Parathyroid adenoma (tissue), 2 donors: ENCODE measurements at regions not wholly inside any gene's neighbourhood (a gene's known extent, or its start where the extent isn't known, plus 50 kb on each side); places are given as distances from the start of the nearest gene placed in this dataset.
"Not testable (repeated sequence)": the region's sequence is repeated elsewhere in the genome, so short reads cannot be mapped to it uniquely, and the experiment has no call there.

Experiments used
- H2AFZ ChIP-seq: fragments of 300-600 bp; sonication (generic); one replicate; pipeline ENCODE4 v1.7.0; 2017; ENCODE audit warnings: antibody characterized with exemption, mild to moderate bottlenecking
- H3K27ac ChIP-seq: fragments of 300-600 bp; sonication (generic); one replicate; pipeline ENCODE4 v1.7.0; 2017
- H3K27me3 ChIP-seq: fragments of 300-600 bp; sonication (generic); one replicate; pipeline ENCODE4 v1.7.0; 2017; ENCODE audit warnings: low read length; ENCODE audit not compliant: control insufficient read depth, insufficient read depth
- H3K36me3 ChIP-seq: fragments of 300-600 bp; sonication (generic); one replicate; pipeline ENCODE4 v1.7.0; 2017; ENCODE audit warnings: low read length; ENCODE audit not compliant: control insufficient read depth, insufficient read depth
- H3K4me1 ChIP-seq: fragments of 300-600 bp; sonication (generic); one replicate; pipeline ENCODE4 v1.7.0; 2017; ENCODE audit warnings: control low read depth
- H3K4me2 ChIP-seq: fragments of 300-600 bp; sonication (generic); one replicate; pipeline ENCODE4 v1.7.0; 2017; ENCODE audit warnings: low read length
- H3K4me3 ChIP-seq: fragments of 300-600 bp; sonication (generic); one replicate; pipeline ENCODE4 v1.7.0; 2017; ENCODE audit warnings: low read depth, low read length
- H3K79me2 ChIP-seq: fragments of 300-600 bp; sonication (generic); one replicate; pipeline ENCODE4 v1.7.0; 2017; ENCODE audit warnings: control low read depth
- H3K9ac ChIP-seq: fragments of 300-600 bp; sonication (generic); one replicate; pipeline ENCODE4 v1.7.0; 2017; ENCODE audit warnings: mild to moderate bottlenecking
- H3K9me3 ChIP-seq: fragments of 300-600 bp; sonication (generic); one replicate; pipeline ENCODE4 v1.7.0; 2017; ENCODE audit warnings: low read length; ENCODE audit not compliant: control insufficient read depth
- TF ChIP-seq, protein P1 (sequence below): fragments of 300-600 bp; sonication (generic); IDR thresholded peaks from one replicate; pipeline ENCODE4 v1.7.0; 2017; ENCODE audit warnings: antibody characterized with exemption, mild to moderate bottlenecking
- donor health status: primary hyperparathyroidism.

DNA sequence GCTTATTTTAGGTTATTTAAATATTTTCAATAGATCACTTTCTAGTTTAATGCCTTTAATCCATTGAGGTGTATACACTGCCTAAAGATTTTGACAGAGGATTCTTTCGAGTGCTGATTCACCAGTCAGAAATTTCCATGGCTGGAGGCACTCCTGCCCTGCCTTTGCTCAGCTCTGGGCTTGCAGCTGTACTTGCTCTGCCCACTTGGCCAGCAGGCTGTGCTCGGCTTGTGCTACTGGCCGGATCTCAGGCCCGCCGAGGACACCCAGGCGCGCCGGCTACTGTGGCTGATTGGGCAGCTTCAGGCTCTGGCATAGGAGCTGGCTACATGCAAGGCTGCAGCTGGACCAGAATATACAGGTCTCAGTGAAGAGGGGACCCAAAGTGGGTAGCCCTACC is 675.1 kb upstream of the MMS22L start:
- H3K4me2 ChIP-seq: no peak overlapping the region
- H3K79me2 ChIP-seq: no peaks in the 10 kb centered on the region
- H3K9me3 ChIP-seq: no peaks in the 10 kb centered on the region
- H3K9ac ChIP-seq: no peak overlapping the region
- H3K36me3 ChIP-seq: no peaks in the 10 kb centered on the region
- H3K4me3 ChIP-seq: no peak overlapping the region
- no peaks in the 10 kb centered on the region for H3K27me3 ChIP-seq
- H2AFZ ChIP-seq: no peak overlapping the region
- no peaks in the 10 kb centered on the region for H3K4me1 ChIP-seq
- TF ChIP-seq, protein P1, sequence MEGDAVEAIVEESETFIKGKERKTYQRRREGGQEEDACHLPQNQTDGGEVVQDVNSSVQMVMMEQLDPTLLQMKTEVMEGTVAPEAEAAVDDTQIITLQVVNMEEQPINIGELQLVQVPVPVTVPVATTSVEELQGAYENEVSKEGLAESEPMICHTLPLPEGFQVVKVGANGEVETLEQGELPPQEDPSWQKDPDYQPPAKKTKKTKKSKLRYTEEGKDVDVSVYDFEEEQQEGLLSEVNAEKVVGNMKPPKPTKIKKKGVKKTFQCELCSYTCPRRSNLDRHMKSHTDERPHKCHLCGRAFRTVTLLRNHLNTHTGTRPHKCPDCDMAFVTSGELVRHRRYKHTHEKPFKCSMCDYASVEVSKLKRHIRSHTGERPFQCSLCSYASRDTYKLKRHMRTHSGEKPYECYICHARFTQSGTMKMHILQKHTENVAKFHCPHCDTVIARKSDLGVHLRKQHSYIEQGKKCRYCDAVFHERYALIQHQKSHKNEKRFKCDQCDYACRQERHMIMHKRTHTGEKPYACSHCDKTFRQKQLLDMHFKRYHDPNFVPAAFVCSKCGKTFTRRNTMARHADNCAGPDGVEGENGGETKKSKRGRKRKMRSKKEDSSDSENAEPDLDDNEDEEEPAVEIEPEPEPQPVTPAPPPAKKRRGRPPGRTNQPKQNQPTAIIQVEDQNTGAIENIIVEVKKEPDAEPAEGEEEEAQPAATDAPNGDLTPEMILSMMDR: no peak
- no peak overlapping the region for H3K27ac ChIP-seq

GRCh38 chr6:97963193-97963592 is 680.2 kb upstream of the MMS22L start:
- Histone ChIP-seq H2AFZ (no peak overlapping the region), H3K9me3 (no peaks in the 10 kb centered on the region), H3K27ac (no peak overlapping the region), H3K9ac (no peak overlapping the region), H3K36me3 (no peaks in the 10 kb centered on the region), H3K27me3 (no peaks in the 10 kb centered on the region), H3K79me2 (no peaks in the 10 kb centered on the region), H3K4me3 (no peak overlapping the region), H3K4me2 (no peak overlapping the region), H3K4me1 (no peaks in the 10 kb centered on the region)
- TF ChIP-seq, protein P1: no peak

DNA sequence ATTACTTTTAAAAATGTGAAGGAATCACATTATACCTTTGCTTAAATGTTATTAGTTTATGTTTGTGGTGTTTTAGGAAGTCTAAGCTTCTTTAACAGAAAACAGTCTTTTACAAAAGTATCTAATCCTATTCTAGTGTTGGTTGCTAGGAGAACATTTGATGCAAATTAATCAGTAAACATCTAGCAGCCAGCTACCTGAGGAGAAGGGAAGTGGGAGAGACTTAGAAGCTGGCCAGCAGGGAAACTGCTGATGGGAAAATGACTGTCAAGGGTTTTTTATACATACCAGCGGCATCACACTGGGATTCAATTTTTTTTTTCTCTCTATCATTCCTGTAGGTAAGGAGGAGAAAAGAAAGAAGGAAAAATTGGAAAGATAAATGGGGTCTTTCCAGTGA is 686.0 kb upstream of the MMS22L start:
- H3K36me3 ChIP-seq: no peaks in the 10 kb centered on the region
- no peak overlapping the region for H3K4me2 ChIP-seq
- H3K9ac ChIP-seq: no peak overlapping the region
- no peaks in the 10 kb centered on the region for H3K4me1 ChIP-seq
- H2AFZ ChIP-seq: no peak overlapping the region
- TF ChIP-seq, protein P1: no peak
- H3K9me3 ChIP-seq: no peaks in the 10 kb centered on the region
- H3K27me3 ChIP-seq: no peaks in the 10 kb centered on the region
- no peak overlapping the region for H3K4me3 ChIP-seq
- no peak overlapping the region for H3K27ac ChIP-seq
- H3K79me2 ChIP-seq: no peaks in the 10 kb centered on the region

DNA sequence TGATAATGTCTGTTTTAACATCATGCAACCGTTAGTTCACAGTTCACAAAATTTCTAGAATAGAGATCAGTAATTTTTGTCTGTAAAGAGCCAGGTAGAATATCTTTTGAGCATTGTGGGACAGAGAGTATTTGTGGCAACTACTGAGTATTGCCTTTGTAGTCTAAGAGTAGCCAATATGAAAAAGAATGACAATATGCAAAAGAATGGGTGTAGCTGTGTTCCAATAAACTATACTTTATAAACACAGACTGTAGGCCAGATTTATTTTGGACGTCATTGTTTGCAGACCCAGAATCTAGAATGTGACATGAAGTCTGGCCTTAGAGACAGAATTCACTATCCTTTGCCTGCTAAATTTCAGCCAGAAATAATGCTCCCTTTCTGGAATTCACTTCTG is 694.1 kb upstream of the MMS22L start:
- no peak overlapping the region for H3K27ac ChIP-seq
- no peaks in the 10 kb centered on the region for H3K9me3 ChIP-seq
- H3K36me3 ChIP-seq: no peaks in the 10 kb centered on the region
- TF ChIP-seq, protein P1: no peak
- no peak overlapping the region for H3K4me3 ChIP-seq
- no peaks in the 10 kb centered on the region for H3K4me1 ChIP-seq
- no peak overlapping the region for H3K9ac ChIP-seq
- H3K27me3 ChIP-seq: no peaks in the 10 kb centered on the region
- no peak overlapping the region for H3K4me2 ChIP-seq
- no peaks in the 10 kb centered on the region for H3K79me2 ChIP-seq
- no peak overlapping the region for H2AFZ ChIP-seq

DNA sequence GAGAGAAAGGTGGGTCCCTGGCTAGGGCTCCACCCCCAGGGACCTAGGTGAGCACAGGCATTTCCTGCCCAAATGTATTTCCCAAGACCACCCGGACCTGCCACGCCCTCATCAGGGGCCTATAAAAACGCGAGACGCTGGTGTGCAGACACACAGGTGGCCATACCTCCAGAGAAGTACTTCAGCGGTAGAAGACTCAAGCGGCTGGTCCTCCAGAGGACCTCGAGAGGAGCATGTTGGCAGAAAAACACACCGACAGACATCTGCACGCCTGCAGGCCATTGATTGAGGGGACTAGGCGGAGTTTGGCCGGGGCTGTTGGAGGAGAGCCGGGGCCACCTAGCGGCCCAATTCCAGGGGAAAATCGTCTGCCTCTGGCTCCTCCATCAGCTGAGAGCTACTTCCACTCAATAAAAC is 695.8 kb upstream of the MMS22L start:
- TF ChIP-seq, protein P1: no peak
- no peak overlapping the region for H2AFZ ChIP-seq
- H3K36me3 ChIP-seq: no peaks in the 10 kb centered on the region
- H3K27ac ChIP-seq: no peak overlapping the region
- no peaks in the 10 kb centered on the region for H3K4me1 ChIP-seq
- no peaks in the 10 kb centered on the region for H3K9me3 ChIP-seq
- H3K4me2 ChIP-seq: no peak overlapping the region
- H3K79me2 ChIP-seq: no peaks in the 10 kb centered on the region
- no peak overlapping the region for H3K9ac ChIP-seq
- H3K4me3 ChIP-seq: no peak overlapping the region
- no peaks in the 10 kb centered on the region for H3K27me3 ChIP-seq

DNA sequence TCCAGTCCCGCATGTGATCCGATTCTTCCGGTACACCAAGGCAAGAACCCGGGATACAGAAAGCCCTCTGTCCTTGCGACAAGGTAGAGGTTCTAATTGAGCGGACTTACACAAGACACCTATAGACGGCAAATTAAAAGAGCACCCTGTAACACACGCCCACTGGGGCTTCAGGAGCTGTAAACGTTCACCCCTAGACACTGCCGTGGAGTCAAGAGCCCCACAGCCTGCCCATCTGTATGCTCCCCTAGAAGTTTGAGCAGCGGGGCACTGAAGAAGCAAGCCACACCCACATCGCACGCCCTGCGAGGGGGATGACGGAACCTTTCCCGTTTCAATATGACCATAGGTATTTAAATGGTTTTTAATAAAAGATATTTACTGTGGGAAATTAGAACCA is 696.3 kb upstream of the MMS22L start:
- H3K36me3 ChIP-seq, H3K9ac ChIP-seq, H3K9me3 ChIP-seq, H3K4me2 ChIP-seq, H3K27ac ChIP-seq, H2AFZ ChIP-seq, H3K79me2 ChIP-seq, H3K4me3 ChIP-seq, H3K27me3 ChIP-seq, H3K4me1 ChIP-seq: not testable (repeated sequence)
